Activated naive CD4-positive, alpha-beta T cell treated with anti-CD3 and anti-CD28 coated beads, Interleukin-2, amount 10 ng/mL, durations not matched to agents 7 days and 5 days (primary cell): ENCODE measurements at regions not wholly inside any gene's neighbourhood (a gene's known extent, or its start where the extent isn't known, plus 50 kb on each side); places are given as distances from the start of the nearest gene placed in this dataset.
"Not testable (repeated sequence)": the region's sequence is repeated elsewhere in the genome, so short reads cannot be mapped to it uniquely, and the experiment has no call there.

ENCODE experiments used
- CTCF ChIA-PET: fragments of 350-600 bp; sonication (Branson Sonifier 250); formaldehyde crosslinking; loops from one replicate; lab custom pipeline; 2021; ENCODE audit warnings: antibody characterized with exemption; lab: Charles Lee
- DNase-seq: peaks from one replicate; pipeline ENCODE4 v3.0.0-alpha.2; 2020
- H3K27ac Mint-ChIP-seq: one replicate; pipeline ENCODE4 v1.8.0; 2021; ENCODE audit warnings: mild to moderate bottlenecking, moderate library complexity, mixed read lengths
- H3K27me3 Mint-ChIP-seq: one replicate; pipeline ENCODE4 v1.8.0; 2021; ENCODE audit warnings: mild to moderate bottlenecking, mixed read lengths
- H3K36me3 Mint-ChIP-seq: one replicate; pipeline ENCODE4 v1.8.0; 2021; ENCODE audit warnings: mixed read lengths
- H3K4me1 Mint-ChIP-seq: one replicate; pipeline ENCODE4 v1.8.0; 2021; ENCODE audit warnings: mixed read lengths
- H3K4me3 Mint-ChIP-seq: one replicate; pipeline ENCODE4 v1.8.0; 2021; ENCODE audit warnings: mild to moderate bottlenecking, moderate library complexity, mixed read lengths
- H3K9me3 Mint-ChIP-seq: one replicate; pipeline ENCODE4 v1.8.0; 2021; ENCODE audit warnings: mixed read lengths

DNA sequence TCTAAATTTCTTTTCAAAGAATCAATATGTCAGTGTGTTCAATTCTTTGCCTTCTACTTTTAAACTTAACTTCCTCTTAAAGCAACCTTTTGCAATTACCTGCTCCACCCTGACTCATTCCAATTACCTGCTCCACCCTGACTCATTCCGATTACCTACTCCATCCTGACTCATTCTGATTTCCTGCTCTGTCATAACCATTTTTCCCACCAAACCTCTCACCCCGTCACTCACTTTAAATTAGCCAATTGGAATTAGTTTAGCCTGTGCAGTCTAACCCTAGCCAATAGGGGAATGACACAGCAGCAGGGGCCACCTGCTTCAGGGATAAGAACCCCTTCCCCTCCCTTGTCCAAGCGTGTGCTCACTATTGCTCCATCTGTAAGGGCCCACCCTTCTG lies 157.1 kb upstream of the POU1F1 start:
- H3K27ac Mint-ChIP-seq, H3K4me3 Mint-ChIP-seq, DNase-seq, H3K4me1 Mint-ChIP-seq, CTCF ChIA-PET, H3K36me3 Mint-ChIP-seq, H3K9me3 Mint-ChIP-seq, H3K27me3 Mint-ChIP-seq: not testable (repeated sequence)

- Mint-ChIP-seq H3K27ac (no peak overlapping the region), H3K27me3 (no peaks in the 10 kb centered on the region), H3K9me3 (no peaks in the 10 kb centered on the region), H3K4me3 (no peak overlapping the region), H3K36me3 (no peaks in the 10 kb centered on the region), H3K4me1 (no peaks in the 10 kb centered on the region)
- no peak for DNase-seq
- CTCF ChIA-PET: interaction anchor here (0.6 kb wide), 1 partner anchor 51 kb away, joined by 3 read pairs; no protein-coding TSS in a partner anchor
Measured at GRCh38 chr3:87426918-87427317, 150.5 kb upstream of the POU1F1 start.

- Mint-ChIP-seq H3K4me1 (no peaks in the 10 kb centered on the region), H3K36me3 (no peaks in the 10 kb centered on the region)
Measured at GRCh38 chr3:87425056-87425455, 148.7 kb upstream of the POU1F1 start.

GRCh38 chr3:87423336-87423735 lies 147.0 kb upstream of the POU1F1 start:
- CTCF ChIA-PET: no interaction called here
- no peaks in the 10 kb centered on the region for H3K36me3 Mint-ChIP-seq

More at GRCh38 chr3:87425056-87425455, 148.7 kb upstream of the POU1F1 start:
- CTCF ChIA-PET: interaction anchor here (0.7 kb wide), 1 partner anchor 201 kb away, joined by 4 read pairs; no protein-coding TSS in a partner anchor
- H3K9me3 Mint-ChIP-seq: no peaks in the 10 kb centered on the region
- no peak for DNase-seq
- H3K4me3 Mint-ChIP-seq: no peak overlapping the region
- H3K27ac Mint-ChIP-seq: no peak overlapping the region
- H3K27me3 Mint-ChIP-seq: no peaks in the 10 kb centered on the region

DNA sequence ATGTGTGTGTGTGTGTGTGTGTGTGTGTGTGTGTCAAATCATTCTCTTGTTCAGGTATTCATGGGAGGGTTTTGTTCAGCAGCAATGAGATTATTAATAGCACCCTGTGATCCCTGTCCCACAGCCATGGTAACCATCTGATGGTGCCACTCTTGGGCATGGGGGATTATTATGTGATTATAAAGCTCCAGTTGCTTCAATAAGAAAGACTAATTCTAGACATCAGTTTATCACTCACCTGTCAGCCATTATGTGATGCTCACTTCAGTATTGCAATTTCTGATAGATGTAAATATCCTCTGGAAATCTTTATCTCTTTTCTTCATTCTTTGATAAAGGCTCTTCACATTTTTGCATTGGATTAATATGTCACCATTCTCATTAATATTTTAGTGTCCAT lies 145.9 kb upstream of the POU1F1 start:
- Mint-ChIP-seq H3K9me3 (no peaks in the 10 kb centered on the region), H3K27me3 (no peaks in the 10 kb centered on the region), H3K4me3 (no peak overlapping the region), H3K36me3 (no peaks in the 10 kb centered on the region), H3K27ac (no peak overlapping the region), H3K4me1 (no peaks in the 10 kb centered on the region)
- CTCF ChIA-PET: interaction anchor here (0.7 kb wide), 1 partner anchor 254 kb away, joined by 3 read pairs; no protein-coding TSS in a partner anchor
- DNase-seq: no peak

More at GRCh38 chr3:87423336-87423735, 147.0 kb upstream of the POU1F1 start:
- Mint-ChIP-seq H3K4me1 (no peaks in the 10 kb centered on the region), H3K27ac (no peak overlapping the region), H3K9me3 (no peaks in the 10 kb centered on the region), H3K4me3 (no peak overlapping the region), H3K27me3 (no peaks in the 10 kb centered on the region)
- no peak for DNase-seq

GRCh38 chr3:87420171-87420570 lies 143.8 kb upstream of the POU1F1 start:
- H3K4me1 Mint-ChIP-seq: no peaks in the 10 kb centered on the region
- H3K9me3 Mint-ChIP-seq: no peaks in the 10 kb centered on the region
- DNase-seq: no peak
- no peaks in the 10 kb centered on the region for H3K27me3 Mint-ChIP-seq
- CTCF ChIA-PET: no interaction called here
- H3K4me3 Mint-ChIP-seq: no peak overlapping the region
- no peaks in the 10 kb centered on the region for H3K36me3 Mint-ChIP-seq
- H3K27ac Mint-ChIP-seq: no peak overlapping the region

- DNase-seq: no peak
- H3K4me1 Mint-ChIP-seq: no peaks in the 10 kb centered on the region
- no peaks in the 10 kb centered on the region for H3K9me3 Mint-ChIP-seq
- no peaks in the 10 kb centered on the region for H3K27me3 Mint-ChIP-seq
- H3K36me3 Mint-ChIP-seq: no peaks in the 10 kb centered on the region
- H3K27ac Mint-ChIP-seq: no peak overlapping the region
- H3K4me3 Mint-ChIP-seq: no peak overlapping the region
- CTCF ChIA-PET: no interaction called here
Measured at GRCh38 chr3:87414271-87414670, 137.9 kb upstream of the POU1F1 start.

DNA sequence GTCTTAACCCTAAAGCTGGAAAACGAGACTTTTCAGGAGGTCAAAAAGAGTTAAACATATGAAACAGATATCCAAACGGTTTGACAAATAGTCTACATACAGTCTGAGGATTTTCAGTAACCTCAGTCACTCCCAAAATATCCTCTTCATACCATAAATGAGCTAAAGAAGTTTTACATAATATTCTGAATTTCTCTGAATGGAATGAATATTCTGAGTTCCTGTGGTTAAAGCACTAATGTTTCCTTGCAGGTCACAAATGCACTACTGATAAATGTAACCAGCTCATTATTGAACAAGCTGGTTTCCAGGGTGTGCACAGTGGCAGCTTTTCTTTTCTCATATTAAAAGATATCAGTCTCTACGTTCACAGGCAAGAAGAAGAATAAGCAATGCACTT lies 137.4 kb upstream of the POU1F1 start:
- Mint-ChIP-seq H3K9me3 (no peaks in the 10 kb centered on the region), H3K4me1 (no peaks in the 10 kb centered on the region), H3K27ac (no peak overlapping the region), H3K36me3 (no peaks in the 10 kb centered on the region), H3K27me3 (no peaks in the 10 kb centered on the region), H3K4me3 (no peak overlapping the region)
- DNase-seq: no peak
- CTCF ChIA-PET: no interaction called here

DNA sequence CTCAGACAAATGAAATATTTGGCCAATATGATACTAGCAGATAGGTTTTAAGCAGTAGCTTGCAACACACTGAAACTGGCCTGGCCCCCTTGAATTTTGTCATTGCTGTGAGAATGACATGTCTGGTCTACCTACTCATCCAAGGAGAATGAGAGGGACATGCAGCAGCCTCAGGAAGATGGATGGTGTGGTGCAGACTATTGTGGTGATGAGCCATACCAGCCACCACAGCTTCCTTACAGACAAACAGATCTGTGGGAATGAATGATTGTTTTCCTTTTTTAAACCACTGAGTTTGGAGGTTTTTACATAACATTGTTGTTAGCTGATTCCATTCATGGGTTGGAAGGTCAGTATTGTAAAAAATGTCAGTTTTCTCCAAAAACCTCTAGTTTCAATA lies 133.7 kb upstream of the POU1F1 start:
- Mint-ChIP-seq H3K36me3 (no peaks in the 10 kb centered on the region), H3K27ac (no peak overlapping the region), H3K9me3 (no peaks in the 10 kb centered on the region), H3K27me3 (no peaks in the 10 kb centered on the region), H3K4me1 (no peaks in the 10 kb centered on the region), H3K4me3 (no peak overlapping the region)
- CTCF ChIA-PET: no interaction called here
- no peak for DNase-seq

DNA sequence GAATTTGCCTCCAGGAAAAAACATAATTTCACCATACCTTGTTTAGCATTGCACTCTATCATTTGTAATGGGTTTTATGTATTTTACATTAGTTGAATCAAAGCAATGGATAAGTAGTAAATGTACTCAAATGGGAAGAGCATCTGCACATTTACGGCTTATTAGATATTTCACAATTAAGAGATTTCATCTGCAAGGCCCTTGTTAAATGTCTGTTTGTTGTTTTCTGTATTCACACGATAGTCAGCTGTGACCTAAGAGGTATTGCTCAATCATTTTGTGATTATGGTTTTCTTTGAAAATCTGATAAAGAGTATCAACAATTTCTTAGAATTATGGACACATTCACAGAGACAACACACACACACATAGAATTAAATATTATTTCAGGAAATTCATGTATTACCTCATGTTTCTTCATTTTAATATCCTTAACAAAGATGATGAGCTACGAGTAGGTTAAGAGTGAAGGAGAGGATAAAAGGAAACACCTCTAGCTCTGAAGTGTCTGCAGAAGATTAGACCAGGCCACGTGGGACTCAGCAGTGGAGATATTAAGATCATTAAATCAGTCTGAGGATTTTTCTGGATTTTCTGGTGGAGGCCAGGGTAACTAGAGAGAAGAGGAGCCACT lies 121.9 kb upstream of the POU1F1 start:
- no peaks in the 10 kb centered on the region for H3K9me3 Mint-ChIP-seq

DNA sequence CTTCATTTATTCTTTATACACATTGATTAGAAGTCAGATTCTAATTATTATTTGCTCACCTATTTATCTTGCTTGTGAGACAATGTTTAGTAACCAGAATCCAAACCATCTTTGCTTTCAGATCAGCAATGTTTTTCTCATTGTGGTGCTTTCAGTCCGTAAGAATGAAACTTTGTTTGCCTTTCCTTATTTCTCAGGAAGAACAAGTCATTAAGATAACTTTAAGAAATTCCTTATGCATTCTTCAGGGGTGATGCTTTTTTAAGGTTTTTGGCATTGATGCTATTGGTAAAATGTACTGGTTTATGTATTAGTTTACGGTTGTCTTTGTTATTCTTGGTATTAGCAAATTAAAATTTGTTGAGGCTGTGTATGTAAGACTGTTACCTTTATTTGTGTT lies 120.8 kb upstream of the POU1F1 start:
- Mint-ChIP-seq H3K4me3 (no peak overlapping the region), H3K27me3 (no peaks in the 10 kb centered on the region), H3K27ac (no peak overlapping the region), H3K4me1 (no peaks in the 10 kb centered on the region), H3K9me3 (no peaks in the 10 kb centered on the region), H3K36me3 (no peaks in the 10 kb centered on the region)
- DNase-seq: no peak
- CTCF ChIA-PET: no interaction called here

More for the DNA sequence above, 121.9 kb upstream of the POU1F1 start:
- Mint-ChIP-seq H3K27me3 (no peaks in the 10 kb centered on the region), H3K36me3 (no peaks in the 10 kb centered on the region), H3K4me3 (no peak overlapping the region), H3K4me1 (no peaks in the 10 kb centered on the region), H3K27ac (no peak overlapping the region)
- CTCF ChIA-PET: no interaction called here
- no peak for DNase-seq

GRCh38 chr3:87390821-87391220 lies 114.4 kb upstream of the POU1F1 start:
- Mint-ChIP-seq H3K4me1 (no peaks in the 10 kb centered on the region), H3K27me3 (peaks cover 6% of the 10 kb centered on the region), H3K36me3 (no peaks in the 10 kb centered on the region), H3K9me3 (no peaks in the 10 kb centered on the region), H3K4me3 (no peak overlapping the region), H3K27ac (no peak overlapping the region)
- CTCF ChIA-PET: no interaction called here
- DNase-seq: no peak

- CTCF ChIA-PET: no interaction called here
- Mint-ChIP-seq H3K27ac (no peak overlapping the region), H3K4me1 (no peaks in the 10 kb centered on the region), H3K4me3 (no peak overlapping the region), H3K27me3 (peaks cover 6% of the 10 kb centered on the region), H3K9me3 (no peaks in the 10 kb centered on the region), H3K36me3 (no peaks in the 10 kb centered on the region)
- no peak for DNase-seq
Measured at GRCh38 chr3:87390353-87390752, 114.0 kb upstream of the POU1F1 start.

DNA sequence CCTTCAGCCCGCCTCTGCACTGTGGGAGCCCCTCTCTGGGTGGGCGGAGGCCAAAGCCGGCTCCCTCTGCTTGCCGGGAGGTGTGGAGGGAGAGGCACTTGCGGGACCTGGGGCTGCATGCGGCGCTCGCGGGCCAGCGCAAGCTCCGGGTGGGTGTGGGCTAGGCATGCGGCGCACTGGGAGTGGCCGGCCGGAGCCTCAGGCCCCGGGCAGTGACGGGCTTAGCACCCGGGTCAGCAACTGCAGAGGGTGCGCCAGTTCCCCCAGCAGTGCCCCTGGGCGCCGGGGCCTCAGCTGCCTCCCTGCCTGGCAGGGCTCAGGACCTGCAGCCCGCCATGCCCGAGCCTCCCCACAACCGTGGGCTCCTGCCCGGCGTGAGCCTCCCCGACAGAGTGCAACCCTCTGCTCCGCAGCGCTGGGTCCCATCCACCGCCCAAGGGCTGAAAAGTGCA lies 98.9 kb upstream of the POU1F1 start:
- Mint-ChIP-seq H3K36me3 (no peaks in the 10 kb centered on the region), H3K27ac (no peak overlapping the region), H3K27me3 (no peaks in the 10 kb centered on the region), H3K4me1 (no peaks in the 10 kb centered on the region), H3K4me3 (no peak overlapping the region), H3K9me3 (no peaks in the 10 kb centered on the region)
- CTCF ChIA-PET: no interaction called here
- no peak for DNase-seq

DNA sequence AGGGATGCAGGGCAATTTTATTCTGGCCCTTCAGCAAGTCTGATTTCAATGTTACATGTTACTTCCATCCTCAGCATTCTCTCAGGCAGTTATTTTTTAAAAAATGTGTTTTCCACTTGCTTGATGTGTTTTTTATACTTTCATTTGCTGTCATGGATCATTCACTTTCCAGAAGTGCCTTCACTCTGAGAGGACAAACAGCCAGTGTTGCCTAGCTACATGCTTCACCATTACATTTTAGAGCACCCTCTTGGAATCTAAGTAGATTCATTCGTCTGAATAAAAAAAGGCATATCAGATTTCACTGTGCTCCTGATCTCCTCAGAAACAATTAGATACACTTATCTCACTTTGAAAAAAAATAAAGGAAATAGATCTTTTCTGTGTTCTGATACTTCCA lies 93.6 kb upstream of the POU1F1 start:
- CTCF ChIA-PET: no interaction called here
- Mint-ChIP-seq H3K4me1 (no peaks in the 10 kb centered on the region), H3K9me3 (no peaks in the 10 kb centered on the region), H3K27me3 (no peaks in the 10 kb centered on the region), H3K36me3 (no peaks in the 10 kb centered on the region), H3K4me3 (no peak overlapping the region), H3K27ac (no peak overlapping the region)
- no peak for DNase-seq
